ENCODE measurements at regions not wholly inside any gene's neighbourhood (a gene's known extent, or its start where the extent isn't known, plus 50 kb on each side); places are given as distances from the start of the nearest gene placed in this dataset.

DNA sequence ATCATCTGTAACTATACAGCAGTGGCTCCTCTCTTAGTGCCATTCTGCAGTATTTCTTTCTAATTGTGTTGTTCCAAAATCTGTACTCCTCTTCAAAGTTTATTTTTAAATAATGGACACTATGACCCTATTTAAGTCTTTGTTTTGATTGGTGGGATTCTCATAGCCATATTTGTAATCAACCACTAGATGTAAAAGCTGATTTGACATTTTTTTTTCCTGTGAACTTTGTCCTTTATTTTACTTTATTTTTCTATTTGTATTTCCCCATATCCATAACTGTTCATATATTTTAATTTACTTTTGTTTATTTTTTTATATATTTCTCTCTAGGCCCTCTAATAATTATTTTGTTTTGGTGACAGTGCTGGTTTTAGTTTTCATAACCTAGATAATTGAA lies 544.4 kb downstream of the KCNJ2 start:
- POLR2A ChIA-PET, result no interaction called here
- Histone ChIP-seq H3K9me3 (replicated peaks; ENCODE audit: control insufficient read depth, insufficient read depth, low read length) (no peaks in the 10 kb centered on the region), H3K27me3 (ENCODE audit: control insufficient read depth in 2 of 2, insufficient read depth in 2 of 2, low read length in 2 of 2) (no peaks in the 10 kb centered on the region), H3K79me2 (ENCODE audit: control insufficient read depth, insufficient read depth, low read length) (no peaks in the 10 kb centered on the region), H3K9ac (replicated peaks; ENCODE audit: extremely low read depth, insufficient read depth, low read length) (no peak overlapping the region), H3K36me3 (ENCODE audit: control insufficient read depth in 2 of 2, extremely low read depth in 1 of 2, insufficient read depth in 2 of 2, low read length in 2 of 2) (no peaks in the 10 kb centered on the region), H3K9me1 (replicated peaks; ENCODE audit: control insufficient read depth, extremely low read depth, insufficient read depth, low read length) (no peaks in the 10 kb centered on the region), H3K4me2 (ENCODE audit: insufficient read depth, low read length) (no peak overlapping the region), H4K20me1 (replicated peaks; ENCODE audit: control insufficient read depth, extremely low read depth, insufficient read depth, low read length) (no peaks in the 10 kb centered on the region), H3K27ac (ENCODE audit: insufficient read depth, low read depth, low read length) (no peak overlapping the region), H2AFZ (ENCODE audit: low read depth, low read length) (no peak overlapping the region), H3K4me1 (ENCODE audit: control insufficient read depth, extremely low read depth, insufficient read depth, low read length) (no peaks in the 10 kb centered on the region), H3K4me3 (replicated peaks in 1 of 3; ENCODE audit: insufficient read depth in 1 of 3, low read depth in 1 of 3, low read length in 3 of 3) (no peak overlapping the region)
- no TSS peak for BruUV-seq (replicated peaks)
- TF ChIP-seq EZH2 (IDR thresholded peaks at IDR 0.05; ENCODE audit: borderline replicate concordance, low read depth, low read length, severe bottlenecking), result no peak
- TF ChIP-seq, protein P1, sequence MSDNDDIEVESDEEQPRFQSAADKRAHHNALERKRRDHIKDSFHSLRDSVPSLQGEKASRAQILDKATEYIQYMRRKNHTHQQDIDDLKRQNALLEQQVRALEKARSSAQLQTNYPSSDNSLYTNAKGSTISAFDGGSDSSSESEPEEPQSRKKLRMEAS (IDR thresholded peaks at IDR 0.05; ENCODE audit: insufficient read depth, insufficient read length), result no peak
- no peak for TF ChIP-seq POLR2AphosphoS5 (IDR thresholded peaks at IDR 0.05; ENCODE audit: insufficient read depth, low read depth, low read length)
- no peak for TF ChIP-seq JUN (IDR thresholded peaks at IDR 0.05; ENCODE audit: borderline replicate concordance, insufficient read depth, insufficient read length, low read depth)
- TF ChIP-seq FOS (IDR thresholded peaks at IDR 0.05; ENCODE audit: borderline replicate concordance, insufficient read depth, low read length), result no peak
- no peak for TF ChIP-seq POLR2A (IDR thresholded peaks at IDR 0.05; ENCODE audit: low read depth, low read length)
- no peak for DNase-seq (ENCODE audit: low read depth, low spot score)
- dilution Hi-C loops (cut with MboI; ENCODE audit: extremely low pct_ligation_motif_present, low sequenced_read_pairs), result no loop called here
- no peak for FAIRE-seq
- CTCF ChIA-PET, result no interaction called here
- intact Hi-C loops (cut with micrococcal nuclease), result no loop called here

- dilution Hi-C loops (cut with MboI; ENCODE audit: extremely low pct_ligation_motif_present, low sequenced_read_pairs), result no loop called here
- no peaks in the 10 kb centered on the region for H4K20me1 ChIP-seq (replicated peaks; ENCODE audit: control insufficient read depth, extremely low read depth, insufficient read depth, low read length)
- intact Hi-C loops (cut with micrococcal nuclease), result no loop called here
- H3K27ac ChIP-seq (ENCODE audit: insufficient read depth, low read depth, low read length), result no peak overlapping the region
- no peaks in the 10 kb centered on the region for H3K36me3 ChIP-seq (ENCODE audit: control insufficient read depth in 2 of 2, extremely low read depth in 1 of 2, insufficient read depth in 2 of 2, low read length in 2 of 2)
- ChIA-PET POLR2A (no interaction called here), CTCF (no interaction called here)
- H3K9me3 ChIP-seq (replicated peaks; ENCODE audit: control insufficient read depth, insufficient read depth, low read length), result no peaks in the 10 kb centered on the region
- no peak overlapping the region for H3K4me2 ChIP-seq (ENCODE audit: insufficient read depth, low read length)
- no peaks in the 10 kb centered on the region for H3K4me1 ChIP-seq (ENCODE audit: control insufficient read depth, extremely low read depth, insufficient read depth, low read length)
- no peaks in the 10 kb centered on the region for H3K9me1 ChIP-seq (replicated peaks; ENCODE audit: control insufficient read depth, extremely low read depth, insufficient read depth, low read length)
- no TSS peak for BruUV-seq (replicated peaks)
- DNase-seq (ENCODE audit: low read depth, low spot score) (no peak), FAIRE-seq (no peak)
- TF ChIP-seq POLR2A (IDR thresholded peaks at IDR 0.05; ENCODE audit: low read depth, low read length) (no peak), CTCF (IDR thresholded peaks at IDR 0.05; ENCODE audit: extremely low read depth in 1 of 2, insufficient read depth in 1 of 2, low read depth in 1 of 2, low read length in 2 of 2) (no peak), MYC (IDR thresholded peaks at IDR 0.05; ENCODE audit: low read depth, low read length) (no peak), POLR2AphosphoS5 (IDR thresholded peaks at IDR 0.05; ENCODE audit: insufficient read depth, low read depth, low read length) (no peak), FOS (IDR thresholded peaks at IDR 0.05; ENCODE audit: borderline replicate concordance, insufficient read depth, low read length) (no peak), EZH2 (IDR thresholded peaks at IDR 0.05; ENCODE audit: borderline replicate concordance, low read depth, low read length, severe bottlenecking) (no peak), JUN (IDR thresholded peaks at IDR 0.05; ENCODE audit: borderline replicate concordance, insufficient read depth, insufficient read length, low read depth) (no peak), GATA2 (IDR thresholded peaks at IDR 0.05; ENCODE audit: insufficient read depth, insufficient read length, low read depth, low read length) (no peak)
- TF ChIP-seq, protein P1 (IDR thresholded peaks at IDR 0.05; ENCODE audit: insufficient read depth, insufficient read length), result no peak
- H3K79me2 ChIP-seq (ENCODE audit: control insufficient read depth, insufficient read depth, low read length), result no peaks in the 10 kb centered on the region
- no peak overlapping the region for H3K9ac ChIP-seq (replicated peaks; ENCODE audit: extremely low read depth, insufficient read depth, low read length)
- no peak overlapping the region for H3K4me3 ChIP-seq (replicated peaks in 1 of 3; ENCODE audit: insufficient read depth in 1 of 3, low read depth in 1 of 3, low read length in 3 of 3)
- H3K27me3 ChIP-seq (ENCODE audit: control insufficient read depth in 2 of 2, insufficient read depth in 2 of 2, low read length in 2 of 2), result no peaks in the 10 kb centered on the region
- H2AFZ ChIP-seq (ENCODE audit: low read depth, low read length), result no peak overlapping the region
Measured at GRCh38 chr17:70716551-70716950, 547.2 kb downstream of the KCNJ2 start.

All from endothelial cell of umbilical vein (primary cell).